SK-N-SH treated with all-trans-retinoic acid at 6 μM for 48 hours (cell line): ENCODE measurements at regions not wholly inside any gene's neighbourhood (a gene's known extent, or its start where the extent isn't known, plus 50 kb on each side); places are given as distances from the start of the nearest gene placed in this dataset.

Source experiments
- ATAC-seq: fragments of 200-7000 bp; cut with Tn5 transposase; 3 replicates; pipeline ENCODE4 v1.9.1; 2020; ENCODE audit warnings: mild to moderate bottlenecking, moderate library complexity
- ARNTL ChIP-seq: fragments of 450-650 bp; formaldehyde crosslinking; IDR thresholded peaks from 2 replicates; pipeline ENCODE4 v1.5.0; 2020; ENCODE audit warnings: low read depth, mild to moderate bottlenecking, moderate library complexity, borderline replicate concordance
- BACH2 ChIP-seq: fragments of 250-450 bp; sonication (Bioruptor Pico); IDR thresholded peaks from 2 replicates; pipeline ENCODE4 v1.9.0; 2021; ENCODE audit warnings: mild to moderate bottlenecking, borderline replicate concordance
- CSDC2 ChIP-seq: fragments of 250-450 bp; sonication (Bioruptor Pico); IDR thresholded peaks from 2 replicates; pipeline ENCODE4 v1.5.0; 2020; ENCODE audit warnings: mild to moderate bottlenecking, moderate library complexity
- CSRNP3 ChIP-seq: fragments of 250-450 bp; sonication (Bioruptor Pico); IDR thresholded peaks from 2 replicates; pipeline ENCODE4 v1.5.1; 2021; ENCODE audit warnings: mild to moderate bottlenecking, moderate library complexity
- ESRRG ChIP-seq: fragments of 250-450 bp; sonication (Bioruptor Pico); IDR thresholded peaks from 2 replicates; pipeline ENCODE4 v1.6.1; 2021; ENCODE audit warnings: mild to moderate bottlenecking
- ISL1 ChIP-seq: fragments of 250-450 bp; sonication (Bioruptor Pico); IDR thresholded peaks from 2 replicates; pipeline ENCODE4 v2.1.2; 2022; ENCODE audit warnings: mild to moderate bottlenecking, moderate library complexity
- OSR1 ChIP-seq: fragments of 250-450 bp; sonication (Bioruptor Pico); IDR thresholded peaks from 2 replicates; pipeline ENCODE4 v1.8.0; 2022; ENCODE audit warnings: moderate library complexity, mild to moderate bottlenecking, inconsistent platforms
- POU6F1 ChIP-seq: fragments of 250-450 bp; sonication (Bioruptor Pico); IDR thresholded peaks from 2 replicates; pipeline ENCODE4 v1.8.0; 2021; ENCODE audit warnings: low read depth, mild to moderate bottlenecking, moderate library complexity, borderline replicate concordance
- RARB ChIP-seq: fragments of 250-450 bp; sonication (Bioruptor Pico); IDR thresholded peaks from 2 replicates; pipeline ENCODE4 v1.8.0; 2021; ENCODE audit warnings: mild to moderate bottlenecking, moderate library complexity
- TCF4 ChIP-seq: fragments of 250-450 bp; sonication (Bioruptor Pico); IDR thresholded peaks from 2 replicates; pipeline ENCODE4 v1.8.0; 2021; ENCODE audit warnings: mild to moderate bottlenecking, moderate library complexity, borderline replicate concordance
- TOX ChIP-seq: fragments of 250-450 bp; sonication (Bioruptor Pico); IDR thresholded peaks from 2 replicates; pipeline ENCODE4 v1.8.0; 2021; ENCODE audit warnings: mild to moderate bottlenecking, moderate library complexity, borderline replicate concordance
- TSHZ2 ChIP-seq: fragments of 250-450 bp; sonication (Bioruptor Pico); IDR thresholded peaks from 2 replicates; pipeline ENCODE4 v1.5.0; 2020; ENCODE audit warnings: mild to moderate bottlenecking, moderate library complexity
- ZFP3 ChIP-seq: fragments of 250-450 bp; sonication (Bioruptor Pico); IDR thresholded peaks from 2 replicates; pipeline ENCODE4 v1.5.0; 2020; ENCODE audit warnings: mild to moderate bottlenecking, moderate library complexity
- ZFP30 ChIP-seq: fragments of 450-650 bp; formaldehyde crosslinking; IDR thresholded peaks from 2 replicates; pipeline ENCODE4 v1.5.0; 2022; ENCODE audit warnings: mild to moderate bottlenecking, moderate library complexity
- ZNF565 ChIP-seq: fragments of 450-650 bp; formaldehyde crosslinking; conservative IDR thresholded peaks from 2 replicates; pipeline ENCODE4 v1.5.0; 2020; ENCODE audit warnings: low read depth, mild to moderate bottlenecking, moderate library complexity
- ZNF70 ChIP-seq: fragments of 450-650 bp; formaldehyde crosslinking; IDR thresholded peaks from 2 replicates; pipeline ENCODE4 v1.5.0; 2020; ENCODE audit warnings: mild to moderate bottlenecking, moderate library complexity
- ZNF8 ChIP-seq: fragments of 450-650 bp; formaldehyde crosslinking; IDR thresholded peaks from 2 replicates; pipeline ENCODE4 v1.5.0; 2020; ENCODE audit warnings: mild to moderate bottlenecking, moderate library complexity
- TF ChIP-seq, protein P1 (sequence below): fragments of 250-450 bp; sonication (Bioruptor Pico); IDR thresholded peaks from 2 replicates; pipeline ENCODE4 v1.5.1; 2020; ENCODE audit warnings: low read depth, mild to moderate bottlenecking, moderate library complexity
- TF ChIP-seq, protein P2 (sequence below): fragments of 250-450 bp; sonication (Bioruptor Pico); IDR thresholded peaks from 2 replicates; pipeline ENCODE4 v1.8.0; 2020; ENCODE audit warnings: mild to moderate bottlenecking, moderate library complexity, borderline replicate concordance

DNA sequence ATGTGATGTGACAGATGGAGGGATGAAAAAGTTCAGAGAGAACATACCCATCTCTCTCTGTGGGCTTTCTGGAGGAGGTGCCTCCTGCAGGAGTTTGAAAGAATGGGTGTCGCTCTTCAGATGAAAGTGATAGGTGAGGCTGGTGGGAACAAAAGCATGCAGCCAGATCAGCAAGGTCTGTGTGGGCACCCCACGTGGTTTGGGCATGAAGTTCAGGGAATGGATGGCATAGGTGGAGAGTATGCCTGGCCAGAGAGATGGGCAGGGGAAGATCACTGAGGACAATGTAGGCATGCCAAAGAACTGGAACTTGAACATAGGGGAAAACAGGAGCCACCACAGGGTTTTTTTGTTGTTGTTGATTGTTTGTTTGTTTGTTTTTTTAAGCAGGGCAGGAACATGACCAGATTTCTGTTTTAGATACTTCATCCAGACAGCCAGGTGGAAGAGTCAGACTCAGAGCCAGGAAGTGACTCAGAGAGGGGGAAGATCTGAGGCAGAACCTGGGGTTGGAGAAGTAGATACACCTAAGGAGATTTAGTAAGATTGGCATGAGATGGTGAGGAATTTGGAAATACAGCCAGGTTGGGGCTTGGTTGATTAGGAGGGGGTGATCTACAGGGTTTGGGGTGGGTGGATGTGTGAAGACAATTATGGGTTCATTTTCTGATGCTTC lies 64.8 kb upstream of the CLSTN2 start:
- TF ChIP-seq POU6F1 (CRISPR knock-in tag): no peak
- TF ChIP-seq BACH2 (CRISPR knock-in tag): no peak
- TF ChIP-seq ZFP3 (CRISPR knock-in tag): no peak
- TF ChIP-seq ZNF70 (CRISPR knock-in tag): no peak
- TF ChIP-seq RARB (CRISPR knock-in tag): no peak
- TF ChIP-seq TCF4 (CRISPR knock-in tag): no peak
- TF ChIP-seq, protein P1, sequence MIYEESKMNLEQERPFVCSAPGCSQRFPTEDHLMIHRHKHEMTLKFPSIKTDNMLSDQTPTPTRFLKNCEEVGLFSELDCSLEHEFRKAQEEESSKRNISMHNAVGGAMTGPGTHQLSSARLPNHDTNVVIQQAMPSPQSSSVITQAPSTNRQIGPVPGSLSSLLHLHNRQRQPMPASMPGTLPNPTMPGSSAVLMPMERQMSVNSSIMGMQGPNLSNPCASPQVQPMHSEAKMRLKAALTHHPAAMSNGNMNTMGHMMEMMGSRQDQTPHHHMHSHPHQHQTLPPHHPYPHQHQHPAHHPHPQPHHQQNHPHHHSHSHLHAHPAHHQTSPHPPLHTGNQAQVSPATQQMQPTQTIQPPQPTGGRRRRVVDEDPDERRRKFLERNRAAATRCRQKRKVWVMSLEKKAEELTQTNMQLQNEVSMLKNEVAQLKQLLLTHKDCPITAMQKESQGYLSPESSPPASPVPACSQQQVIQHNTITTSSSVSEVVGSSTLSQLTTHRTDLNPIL (CRISPR knock-in tag): no peak
- TF ChIP-seq ZNF8 (CRISPR knock-in tag): no peak
- no peak for ATAC-seq

DNA sequence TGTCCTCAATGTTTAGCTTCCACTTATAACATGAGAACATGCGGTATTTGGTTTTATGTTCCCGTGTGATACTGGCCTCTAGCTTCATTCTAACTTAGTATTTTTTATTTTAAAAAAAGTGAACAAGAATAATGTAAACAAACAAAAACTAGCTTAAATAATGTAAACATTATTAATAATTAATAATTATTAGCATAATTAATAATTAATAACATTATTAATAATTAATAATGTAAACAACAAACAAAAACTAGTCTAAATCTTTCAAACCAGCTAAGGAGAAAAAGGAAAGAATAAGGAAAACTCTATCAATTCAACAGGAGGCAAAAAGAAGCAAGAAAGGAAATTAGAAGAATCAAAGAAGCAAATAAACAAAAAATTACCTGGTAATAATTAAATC lies 66.2 kb upstream of the CLSTN2 start:
- no peak for ATAC-seq
- TF ChIP-seq TOX (CRISPR knock-in tag) (no peak), CSRNP3 (CRISPR knock-in tag) (no peak), OSR1 (CRISPR knock-in tag) (no peak), TSHZ2 (CRISPR knock-in tag) (no peak), ESRRG (no peak), ZFP30 (CRISPR knock-in tag) (no peak), RARB (CRISPR knock-in tag) (no peak), BACH2 (CRISPR knock-in tag) (no peak), POU6F1 (CRISPR knock-in tag) (no peak)
- TF ChIP-seq, protein P2, sequence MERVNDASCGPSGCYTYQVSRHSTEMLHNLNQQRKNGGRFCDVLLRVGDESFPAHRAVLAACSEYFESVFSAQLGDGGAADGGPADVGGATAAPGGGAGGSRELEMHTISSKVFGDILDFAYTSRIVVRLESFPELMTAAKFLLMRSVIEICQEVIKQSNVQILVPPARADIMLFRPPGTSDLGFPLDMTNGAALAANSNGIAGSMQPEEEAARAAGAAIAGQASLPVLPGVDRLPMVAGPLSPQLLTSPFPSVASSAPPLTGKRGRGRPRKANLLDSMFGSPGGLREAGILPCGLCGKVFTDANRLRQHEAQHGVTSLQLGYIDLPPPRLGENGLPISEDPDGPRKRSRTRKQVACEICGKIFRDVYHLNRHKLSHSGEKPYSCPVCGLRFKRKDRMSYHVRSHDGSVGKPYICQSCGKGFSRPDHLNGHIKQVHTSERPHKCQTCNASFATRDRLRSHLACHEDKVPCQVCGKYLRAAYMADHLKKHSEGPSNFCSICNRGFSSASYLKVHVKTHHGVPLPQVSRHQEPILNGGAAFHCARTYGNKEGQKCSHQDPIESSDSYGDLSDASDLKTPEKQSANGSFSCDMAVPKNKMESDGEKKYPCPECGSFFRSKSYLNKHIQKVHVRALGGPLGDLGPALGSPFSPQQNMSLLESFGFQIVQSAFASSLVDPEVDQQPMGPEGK (CRISPR knock-in tag): no peak
- TF ChIP-seq, protein P1 (CRISPR knock-in tag): no peak

GRCh38 chr3:139848660-139849059 lies 86.3 kb upstream of the CLSTN2 start:
- no peak for ATAC-seq
- TF ChIP-seq POU6F1 (CRISPR knock-in tag) (no peak), TSHZ2 (CRISPR knock-in tag) (no peak), BACH2 (CRISPR knock-in tag) (no peak), ESRRG (no peak), ZNF565 (CRISPR knock-in tag) (no peak), RARB (CRISPR knock-in tag) (no peak), ISL1 (CRISPR knock-in tag) (no peak), ARNTL (CRISPR knock-in tag) (no peak), CSDC2 (no peak)
